Amniotic epithelial cell (primary cell): ENCODE measurements at regions not wholly inside any gene's neighbourhood (a gene's known extent, or its start where the extent isn't known, plus 50 kb on each side); places are given as distances from the start of the nearest gene placed in this dataset.
"Not testable (repeated sequence)": the region's sequence is repeated elsewhere in the genome, so short reads cannot be mapped to it uniquely, and the experiment has no call there.

Experiments used
- DNase-seq: peaks from one replicate; pipeline ENCODE4 v3.0.0-alpha.2; 2010; ENCODE audit warnings: low read depth

GRCh38 chr2:67186871-67187270, 210.3 kb upstream of the ETAA1 start:
- no peak for DNase-seq

DNA sequence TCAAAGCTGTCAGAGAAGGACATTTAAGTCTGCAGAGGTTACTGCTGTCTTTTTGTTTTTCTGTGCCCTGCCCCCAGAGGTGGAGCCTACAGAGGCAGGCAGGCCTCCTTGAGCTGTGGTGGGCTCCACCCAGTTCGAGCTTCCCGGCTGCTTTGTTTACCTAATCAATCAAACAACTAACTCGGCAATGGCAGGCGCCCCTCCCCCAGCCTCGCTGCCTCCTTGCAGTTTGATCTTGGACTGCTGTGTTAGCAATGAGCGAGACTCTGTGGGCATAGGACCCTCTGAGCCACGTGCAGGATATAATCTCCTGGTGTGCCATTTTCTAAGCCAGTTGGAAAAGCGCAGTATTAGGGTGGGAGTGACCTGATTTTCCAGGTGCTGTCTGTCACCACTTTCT, 201.8 kb upstream of the ETAA1 start:
- not testable (repeated sequence) for DNase-seq

- no peak for DNase-seq
These were observed 195.6 kb upstream of the ETAA1 start for GRCh38 chr2:67201521-67201920.

GRCh38 chr2:67204349-67204748, 192.8 kb upstream of the ETAA1 start:
- DNase-seq: no peak

- peak; percentile 7 for DNase-seq
These were observed 188.1 kb upstream of the ETAA1 start for GRCh38 chr2:67208887-67209500.

DNA sequence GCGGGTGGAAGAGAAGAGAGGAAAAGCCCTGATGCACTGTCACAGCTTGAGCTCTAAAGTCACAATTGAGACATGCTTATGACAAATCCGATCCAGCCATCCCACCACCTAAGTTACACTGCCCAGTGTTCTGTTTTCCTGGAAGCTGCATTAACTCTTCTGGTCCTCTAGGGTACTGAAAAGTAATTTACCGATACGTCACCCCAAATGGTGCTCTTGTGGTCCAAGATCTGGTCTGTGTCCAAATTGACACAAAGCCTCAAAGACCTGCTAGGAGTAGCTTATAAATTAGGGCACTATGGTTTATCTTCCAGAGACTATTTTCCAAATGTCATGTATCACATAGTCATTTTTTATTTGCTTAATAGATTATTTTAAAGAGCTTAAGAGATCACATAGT, 186.7 kb upstream of the ETAA1 start:
- no peak for DNase-seq

DNA sequence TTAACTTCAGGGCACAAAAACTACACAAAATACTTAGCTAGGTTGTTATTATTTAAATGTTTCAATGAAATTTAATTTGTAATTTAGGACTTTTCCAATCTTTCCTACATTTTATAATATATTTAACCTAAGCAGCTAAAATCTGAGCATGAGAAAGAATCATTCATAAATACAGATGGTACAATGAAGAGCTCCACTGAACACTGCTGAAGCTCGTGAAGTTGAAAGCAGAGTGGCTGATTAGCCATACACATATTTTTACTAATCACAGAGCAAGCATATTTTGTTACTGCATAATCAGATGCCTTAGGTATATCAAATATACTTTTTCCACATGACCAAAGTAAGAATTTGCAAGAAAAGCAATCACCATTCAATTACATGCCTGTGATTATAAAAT, 184.9 kb upstream of the ETAA1 start:
- DNase-seq: no peak

GRCh38 chr2:67213270-67213670, 183.9 kb upstream of the ETAA1 start:
- DNase-seq: no peak

DNA sequence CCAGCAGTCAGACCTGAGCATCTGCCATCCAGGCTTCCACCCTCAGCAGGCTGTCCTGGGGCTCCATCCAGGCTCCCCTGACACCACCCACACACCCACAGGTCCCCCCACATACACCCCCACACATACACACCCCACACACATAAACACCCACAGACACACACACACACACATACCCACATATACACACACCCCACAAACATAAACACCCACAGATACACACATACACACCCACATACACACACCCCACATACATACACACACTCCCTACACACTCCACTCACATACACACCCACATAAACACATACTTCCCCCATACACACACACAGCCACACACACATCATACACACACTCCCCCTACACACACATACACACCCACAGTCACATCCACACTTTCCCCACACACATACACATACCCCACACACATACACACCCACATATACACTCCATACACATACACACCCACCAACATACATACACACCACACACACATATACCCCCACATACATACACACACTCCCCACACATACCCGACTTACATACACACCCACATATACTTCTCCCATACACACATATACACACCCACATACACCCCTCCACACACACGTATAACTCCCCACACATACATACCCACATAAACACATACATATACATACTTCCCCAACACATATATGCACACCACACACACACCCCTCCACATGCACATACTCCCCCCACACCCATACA, 183.3 kb upstream of the ETAA1 start:
- DNase-seq: no peak

DNA sequence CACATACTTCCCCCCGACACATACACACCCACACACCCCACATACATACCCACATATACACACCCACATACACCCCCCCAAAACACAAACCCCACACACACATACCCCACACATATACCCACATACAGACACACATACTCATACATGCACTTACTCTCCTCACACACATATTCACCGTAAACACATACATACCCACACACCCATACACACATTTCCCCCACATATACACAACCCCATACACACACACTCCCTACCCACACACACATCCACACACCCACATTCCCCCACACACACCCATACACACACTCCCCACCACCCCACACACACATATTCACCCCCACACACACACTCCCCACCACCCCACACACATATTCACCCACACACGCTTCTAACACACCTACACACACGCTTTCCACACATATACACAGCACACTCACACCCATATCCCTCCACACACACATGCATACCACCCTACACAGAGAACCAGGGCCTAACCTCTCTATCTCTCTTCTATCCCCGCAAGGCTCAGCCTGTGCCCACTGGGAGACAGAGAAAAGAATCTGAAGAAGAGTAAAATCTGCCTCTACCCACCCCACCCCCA, 182.4 kb upstream of the ETAA1 start:
- DNase-seq: no peak

GRCh38 chr2:67215214-67216055, 181.7 kb upstream of the ETAA1 start:
- DNase-seq: peak; percentile 78

DNA sequence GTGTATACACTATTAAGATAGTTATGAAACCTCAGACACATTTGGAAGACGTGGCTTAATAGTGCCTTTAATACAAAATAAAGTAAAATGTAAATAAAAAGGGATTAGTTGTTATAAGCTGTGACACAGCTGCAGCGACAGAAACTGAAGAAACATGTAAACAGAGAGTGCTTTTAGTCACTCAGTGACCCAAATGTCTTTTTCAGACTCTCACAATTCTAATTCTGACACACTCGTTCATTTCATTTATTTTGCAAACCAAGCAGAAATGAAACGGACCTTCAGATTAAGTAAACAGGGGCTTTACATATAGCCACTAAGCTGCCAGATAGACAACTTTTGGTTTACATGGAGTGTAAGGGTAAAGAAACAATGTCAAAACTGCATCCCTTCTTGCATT, 181.0 kb upstream of the ETAA1 start:
- no peak for DNase-seq

GRCh38 chr2:67216881-67217280, 180.3 kb upstream of the ETAA1 start:
- peak; percentile 27 for DNase-seq

- DNase-seq: no peak
These were observed 179.7 kb upstream of the ETAA1 start for GRCh38 chr2:67217398-67217797.

- DNase-seq: no peak
These were observed 179.1 kb upstream of the ETAA1 start for GRCh38 chr2:67218056-67218455.

- peak; percentile 61 for DNase-seq
These were observed 177.5 kb upstream of the ETAA1 start for GRCh38 chr2:67219651-67220050.

GRCh38 chr2:67221266-67221665, 175.9 kb upstream of the ETAA1 start:
- DNase-seq: peak; percentile 32

DNA sequence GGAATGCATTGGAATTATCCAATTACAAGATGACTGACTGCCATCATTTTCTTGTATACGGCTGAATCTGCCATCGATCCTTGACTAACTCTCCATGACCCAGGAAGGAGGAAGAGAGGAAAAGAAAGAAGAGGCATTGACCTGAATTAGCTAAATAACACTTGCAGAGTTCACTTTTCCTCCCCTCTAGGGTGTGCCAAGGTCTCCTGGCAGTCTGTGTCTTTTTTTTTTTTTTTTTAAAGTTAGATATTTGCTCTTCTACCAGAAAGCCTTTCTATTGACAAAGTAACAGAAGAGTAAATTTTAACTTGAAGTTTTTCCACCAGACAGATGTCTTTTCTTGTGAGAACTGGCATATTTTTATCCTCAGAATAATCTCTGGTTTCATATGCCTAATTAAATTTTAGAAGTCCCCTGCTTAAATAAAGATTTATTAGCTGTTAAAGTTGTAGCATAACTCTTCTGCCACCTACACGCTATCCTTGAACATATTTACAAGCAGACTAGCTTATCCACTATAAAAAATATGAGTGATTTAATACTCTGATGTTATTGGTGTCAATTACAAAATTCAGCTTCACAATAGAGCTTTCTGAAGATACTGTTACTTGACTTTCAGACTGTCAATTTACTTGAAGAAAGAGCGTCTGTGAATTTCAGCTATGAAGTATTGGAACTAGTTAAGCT, 171.7 kb upstream of the ETAA1 start:
- DNase-seq: no peak

DNA sequence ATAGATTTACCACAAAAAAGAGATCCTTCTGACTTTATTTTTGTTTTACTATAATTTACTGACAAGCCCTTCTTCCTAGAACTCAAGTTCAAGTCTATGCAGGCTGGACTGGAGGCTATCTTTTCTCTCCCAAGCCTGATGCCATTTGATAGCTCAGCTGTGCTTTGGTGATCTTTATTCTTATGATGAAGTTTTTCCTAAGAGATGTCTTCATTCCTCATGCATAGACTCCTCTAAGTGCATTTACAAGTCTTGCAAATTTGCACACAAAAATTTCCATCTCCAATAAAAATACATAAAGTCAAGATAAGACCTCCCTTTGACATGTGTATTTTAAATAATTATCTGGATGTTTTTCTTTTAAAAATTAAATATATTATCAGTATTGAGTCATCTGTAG, 167.4 kb upstream of the ETAA1 start:
- no peak for DNase-seq

DNA sequence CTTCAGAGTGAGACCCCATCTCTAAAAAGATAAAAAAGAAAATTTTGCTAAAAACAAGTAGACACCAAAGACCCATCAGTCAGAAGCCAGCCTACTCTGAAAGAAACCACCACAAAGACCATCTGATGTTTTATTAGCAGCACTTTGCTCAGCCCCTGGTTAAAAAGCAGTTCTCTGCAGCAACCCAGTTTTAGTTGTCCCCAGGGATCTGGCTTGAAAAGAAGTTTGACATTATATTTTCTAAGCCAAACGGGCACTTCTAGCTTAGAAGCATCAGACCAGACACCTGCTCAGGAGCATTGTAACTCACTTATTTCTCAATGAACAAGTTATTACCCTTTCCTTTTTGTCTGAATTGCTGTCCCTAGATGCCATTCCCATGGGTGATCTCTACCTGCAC, 164.2 kb upstream of the ETAA1 start:
- DNase-seq: no peak

- DNase-seq: peak; percentile 65
These were observed 162.7 kb upstream of the ETAA1 start for GRCh38 chr2:67234440-67234839.

- no peak for DNase-seq
These were observed 159.8 kb upstream of the ETAA1 start for GRCh38 chr2:67237288-67237687.
